PC-3 (cell line): ENCODE measurements at regions not wholly inside any gene's neighbourhood (a gene's known extent, or its start where the extent isn't known, plus 50 kb on each side); places are given as distances from the start of the nearest gene placed in this dataset.

Source experiments
- ATAC-seq: fragments of 200-7000 bp; cut with Tn5 transposase; 2 replicates; pipeline ENCODE4 v1.9.1; 2020; ENCODE audit warnings: mild to moderate bottlenecking, moderate library complexity
- BruUV-seq: library from RNA; stranded (reverse); fragments of 400-500 nt; replicated peaks from 2 replicates; lab custom pipeline; 2021; lab: Mats Ljungman, UMichigan
- CTCF ChIA-PET: fragments of 300-600 bp; sonication (Branson Sonifier 250); formaldehyde crosslinking; loops from one replicate; lab custom pipeline; 2022; ENCODE audit warnings: antibody characterized with exemption; lab: Charles Lee
- POLR2A ChIA-PET: fragments of 300-600 bp; sonication (Branson Sonifier 250); formaldehyde crosslinking; loops from one replicate; lab custom pipeline; 2022; ENCODE audit warnings: antibody characterized with exemption; ENCODE audit not compliant: unreplicated experiment; lab: Charles Lee
- DNase-seq: peaks from one replicate; pipeline ENCODE4 v3.0.0-alpha.2; 2015
- H2AFZ ChIP-seq: fragments of 300-600 bp; sonication (generic); 2 replicates; pipeline ENCODE4 v1.6.0; 2016; ENCODE audit warnings: antibody characterized with exemption, low read length
- H3F3A ChIP-seq: fragments of 300-600 bp; sonication (generic); one replicate; pipeline ENCODE4 v1.6.0; 2017; ENCODE audit warnings: antibody characterized with exemption, low read length, control low read depth, mild to moderate bottlenecking; ENCODE audit not compliant: unreplicated experiment
- H3K27ac ChIP-seq: fragments of 300-600 bp; sonication (generic); 2 replicates; pipeline ENCODE4 v1.5.1; 2016; ENCODE audit warnings: mild to moderate bottlenecking, low read length
- H3K27me3 ChIP-seq: fragments of 300-600 bp; sonication (generic); 2 replicates; pipeline ENCODE4 v1.6.1; 2016; ENCODE audit warnings: low read length, mixed read lengths
- H3K36me3 ChIP-seq: fragments of 300-600 bp; sonication (generic); 2 replicates; pipeline ENCODE4 v1.6.1; 2016; ENCODE audit warnings: low read depth, mixed run types, low read length, mixed read lengths
- H3K4me1 ChIP-seq: fragments of 300-600 bp; sonication (generic); 2 replicates; pipeline ENCODE4 v1.5.1; 2016; ENCODE audit warnings: low read length; ENCODE audit not compliant: insufficient read depth
- H3K4me2 ChIP-seq: fragments of 300-600 bp; sonication (generic); 2 replicates; pipeline ENCODE4 v1.6.0; 2016; ENCODE audit warnings: low read length
- H3K4me3 ChIP-seq: fragments of 300-600 bp; sonication (generic); 2 replicates; pipeline ENCODE4 v1.5.1; 2016; ENCODE audit warnings: mild to moderate bottlenecking, low read length, mixed read lengths
- H3K79me2 ChIP-seq: fragments of 300-600 bp; sonication (generic); 2 replicates; pipeline ENCODE4 v1.6.1; 2017; ENCODE audit warnings: low read length, mixed read lengths
- H3K9ac ChIP-seq: fragments of 300-600 bp; sonication (generic); 2 replicates; pipeline ENCODE4 v1.6.0; 2016; ENCODE audit warnings: mild to moderate bottlenecking, low read length
- H3K9me2 ChIP-seq: fragments of 300-600 bp; sonication (generic); replicated peaks from 2 replicates; pipeline ENCODE4 v1.6.1; 2016; ENCODE audit warnings: mixed run types, low read length, mixed read lengths
- H3K9me3 ChIP-seq: fragments of 300-600 bp; sonication (generic); 2 replicates; pipeline ENCODE4 v1.6.1; 2016; ENCODE audit warnings: low read length, mixed read lengths
- H4K20me1 ChIP-seq: fragments of 300-600 bp; sonication (generic); 2 replicates; pipeline ENCODE4 v1.6.1; 2016; ENCODE audit warnings: low read length, mixed read lengths
- CTCF ChIP-seq: fragments of 300-600 bp; sonication (generic); conservative IDR thresholded peaks from 2 replicates; pipeline ENCODE4 v1.5.1; 2017; ENCODE audit warnings: antibody characterized with exemption, low read depth, mild to moderate bottlenecking, low read length
- EZH2 ChIP-seq: fragments of 300-600 bp; sonication (generic); IDR thresholded peaks from one replicate; pipeline ENCODE4 v1.6.1; 2017; ENCODE audit warnings: antibody characterized with exemption, mild to moderate bottlenecking, low read length; ENCODE audit not compliant: unreplicated experiment
- EZH2phosphoT487 ChIP-seq: fragments of 300-600 bp; sonication (generic); IDR thresholded peaks from 2 replicates; pipeline ENCODE4 v1.6.1; 2018; ENCODE audit warnings: mild to moderate bottlenecking, antibody characterized with exemption, low read length, borderline replicate concordance
- intact Hi-C: fragments of 100-400 bp; cut with micrococcal nuclease; formaldehyde crosslinking; loops from 2 replicates; pipeline ENCODE4 v1.9.0; 2023

GRCh38 chr6:21764989-21765388, 171.4 kb downstream of the SOX4 start:
- H3K36me3 ChIP-seq, result no peaks in the 10 kb centered on the region
- H3K9me3 ChIP-seq, result no peaks in the 10 kb centered on the region
- no peaks in the 10 kb centered on the region for H3K9me2 ChIP-seq
- no peaks in the 10 kb centered on the region for H3K27me3 ChIP-seq
- intact Hi-C loops, result no loop called here
- POLR2A ChIA-PET, result no interaction called here
- H2AFZ ChIP-seq, result no peak overlapping the region
- ATAC-seq (no peak), DNase-seq (peak; percentile 56)
- CTCF ChIA-PET, result interaction anchor here (0.7 kb wide), 1 partner anchor 168 kb away, joined by 3 read pairs; no protein-coding TSS in a partner anchor
- no peaks in the 10 kb centered on the region for H4K20me1 ChIP-seq
- H3K9ac ChIP-seq, result no peak overlapping the region
- no peak overlapping the region for H3K4me3 ChIP-seq
- no TSS peak for BruUV-seq
- no peak for TF ChIP-seq EZH2
- no peak for TF ChIP-seq CTCF
- TF ChIP-seq EZH2phosphoT487, result no peak
- H3K4me2 ChIP-seq, result no peak overlapping the region
- no peaks in the 10 kb centered on the region for H3F3A ChIP-seq
- H3K4me1 ChIP-seq, result peaks cover 30% of the 10 kb centered on the region
- no peaks in the 10 kb centered on the region for H3K79me2 ChIP-seq
- no peak overlapping the region for H3K27ac ChIP-seq

- Histone ChIP-seq H3F3A (no peaks in the 10 kb centered on the region), H3K4me2 (no peak overlapping the region), H3K27ac (no peak overlapping the region), H3K4me1 (peaks cover 33% of the 10 kb centered on the region), H3K9me3 (no peaks in the 10 kb centered on the region), H3K79me2 (no peaks in the 10 kb centered on the region), H2AFZ (no peak overlapping the region), H4K20me1 (no peaks in the 10 kb centered on the region), H3K4me3 (no peak overlapping the region), H3K36me3 (no peaks in the 10 kb centered on the region), H3K9ac (no peak overlapping the region), H3K9me2 (no peaks in the 10 kb centered on the region), H3K27me3 (no peaks in the 10 kb centered on the region)
- ChIA-PET CTCF (no interaction called here), POLR2A (no interaction called here)
- peak; percentile 29; the same call in 1 of the 2 replicates for ATAC-seq
- BruUV-seq, result no TSS peak
- intact Hi-C loops, result no loop called here
- peak; percentile 40 for DNase-seq
- TF ChIP-seq EZH2phosphoT487 (no peak), CTCF (no peak), EZH2 (no peak)
Observed at GRCh38 chr6:21767891-21768648, 174.5 kb downstream of the SOX4 start.

DNA sequence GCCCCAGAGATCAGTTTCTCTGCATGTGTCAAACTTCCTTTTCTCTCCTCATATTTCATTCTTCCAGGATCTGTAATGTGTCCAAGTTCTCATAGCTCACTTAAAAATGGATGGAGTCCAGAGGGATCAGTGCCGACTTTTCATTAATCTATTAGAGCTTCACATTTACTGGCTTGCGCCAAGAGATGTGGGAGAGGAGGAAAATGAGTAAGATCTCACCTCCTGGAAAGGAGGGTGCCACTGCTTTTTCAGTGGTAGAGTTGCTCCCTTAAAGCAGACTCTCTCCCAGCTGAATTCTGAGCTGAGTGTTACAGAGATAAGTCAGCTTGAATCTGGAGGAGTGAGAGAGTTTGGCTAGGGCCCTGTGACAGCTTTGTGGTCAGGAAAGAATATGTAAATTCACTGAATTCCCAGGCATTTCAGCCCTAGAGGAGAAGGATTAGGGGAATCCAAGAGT, 175.9 kb downstream of the SOX4 start:
- H3K9me2 ChIP-seq, result no peaks in the 10 kb centered on the region
- H3K79me2 ChIP-seq, result no peaks in the 10 kb centered on the region
- no peaks in the 10 kb centered on the region for H3K27me3 ChIP-seq
- H3K4me3 ChIP-seq, result no peak overlapping the region
- no peaks in the 10 kb centered on the region for H3F3A ChIP-seq
- H3K9me3 ChIP-seq, result no peaks in the 10 kb centered on the region
- no peak overlapping the region for H3K9ac ChIP-seq
- H3K36me3 ChIP-seq, result no peaks in the 10 kb centered on the region
- peak overlapping the region; percentile 17 for H3K27ac ChIP-seq
- POLR2A ChIA-PET, result interaction anchor here (0.5 kb wide), 2 partner anchors 28 to 1035 kb away, joined by 3 read pairs; no protein-coding TSS in a partner anchor
- peaks cover 37% of the 10 kb centered on the region for H3K4me1 ChIP-seq
- H3K4me2 ChIP-seq, result peak overlapping the region; percentile 27; the same call in 1 of the 2 replicates
- no peaks in the 10 kb centered on the region for H4K20me1 ChIP-seq
- TF ChIP-seq EZH2phosphoT487 (no peak), CTCF (no peak), EZH2 (no peak)
- BruUV-seq, result no TSS peak
- intact Hi-C loops, result no loop called here
- H2AFZ ChIP-seq, result peak overlapping the region; percentile 31
- CTCF ChIA-PET, result no interaction called here
- ATAC-seq (peak; percentile 67), DNase-seq (peak; percentile 30)
